Kidney (tissue), 13 donors: ENCODE measurements at regions not wholly inside any gene's neighbourhood (a gene's known extent, or its start where the extent isn't known, plus 50 kb on each side); places are given as distances from the start of the nearest gene placed in this dataset.

Experiments used
- DNase-seq, 5 donors: peaks; one replicate each; pipeline ENCODE4 v3.0.0-alpha.2; 2013 to 2020
- FAIRE-seq: peaks from 2 replicates; lab custom pipeline; 2012; peaks lifted over from hg19 to GRCh38; lab: Jason Lieb, UNC
- H3K27ac ChIP-seq, 2 donors: one replicate each; pipeline ENCODE4 v1.7.0; 2013; ENCODE audit warnings: low read depth in 2 of 2, low read length in 2 of 2, inconsistent platforms in 1 of 2
- H3K27me3 ChIP-seq: one replicate; pipeline ENCODE4 v1.7.1; 2013; ENCODE audit warnings: low read length, inconsistent platforms; ENCODE audit not compliant: control insufficient read depth, insufficient read depth
- H3K36me3 ChIP-seq, 3 donors: one replicate each; pipeline versions ENCODE4 v1.7.0 to v1.7.1; 2013; ENCODE audit warnings: low read length in 3 of 3, control low read depth in 1 of 3, inconsistent platforms in 1 of 3; ENCODE audit not compliant: insufficient read depth in 3 of 3, control insufficient read depth in 2 of 3
- H3K4me1 ChIP-seq, 3 donors: one replicate each; pipeline versions ENCODE4 v1.7.0 to v1.7.1; 2013; ENCODE audit warnings: low read length in 3 of 3, inconsistent platforms in 1 of 3, low read depth in 1 of 3; ENCODE audit not compliant: control insufficient read depth in 2 of 3, insufficient read depth in 2 of 3
- H3K4me3 ChIP-seq, 3 donors: one replicate each; pipeline versions ENCODE4 v1.7.0 to v1.8.1; 2013; ENCODE audit warnings: low read length in 3 of 3, control low read depth in 1 of 3, inconsistent platforms in 1 of 3
- H3K9ac ChIP-seq, 3 donors: one replicate each; pipeline versions ENCODE4 v1.7.0 to v1.7.1; 2013; ENCODE audit warnings: low read length in 3 of 3, control low read depth in 1 of 3, inconsistent platforms in 1 of 3
- H3K9me3 ChIP-seq, 3 donors: one replicate each; pipeline versions ENCODE4 v1.7.0 to v1.7.1; 2013; ENCODE audit warnings: low read length in 3 of 3, control low read depth in 1 of 3, inconsistent platforms in 1 of 3; ENCODE audit not compliant: control insufficient read depth in 2 of 3, insufficient read depth in 1 of 3
- intact Hi-C: fragments of 100-400 bp; cut with DNase I; formaldehyde crosslinking; loops from one replicate; pipeline ENCODE4 v1.11.1; 2022
- TF ChIP-seq, protein P1 (sequence below): IDR thresholded peaks from 3 replicates; pipeline ENCODE4 v1.5.1; 2012; ENCODE audit warnings: mild to moderate bottlenecking, moderate library complexity, borderline replicate concordance; ENCODE audit not compliant: insufficient read depth; ENCODE audit errors: extremely low read depth
- donor health status: control.
- donor health status: control.
- donor health status: control.
- donor health status: control.
- donor health status: control.
- donor health status: DM: yes; HTN: yes; CAD: no.
- donor health status: Normal renal cell carcinoma (clear cell type).

DNA sequence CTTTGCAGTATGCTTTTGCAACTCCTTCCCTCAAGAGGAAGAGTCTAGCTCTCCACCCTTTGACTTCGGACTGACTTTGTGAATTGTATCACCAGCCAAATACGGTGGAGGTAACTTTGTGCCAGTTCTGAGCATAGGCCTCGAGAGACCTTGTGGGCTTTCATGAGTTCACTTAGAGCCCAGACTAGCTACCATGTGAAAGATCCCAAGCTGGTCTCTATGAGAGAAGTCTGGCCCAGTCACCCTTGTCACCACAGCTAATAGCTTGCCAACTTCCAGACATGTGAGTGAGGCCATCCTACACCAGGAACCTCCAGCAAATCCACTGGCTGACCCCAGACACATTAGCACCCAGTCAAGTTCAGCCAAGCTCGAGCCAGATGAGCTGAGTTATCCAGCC is 72.2 kb upstream of the EXOC4 start:
- DNase-seq (no peak), FAIRE-seq (no peak)
- no peak overlapping the region for H3K9ac ChIP-seq
- no peaks in the 10 kb centered on the region for H3K36me3 ChIP-seq
- H3K27me3 ChIP-seq: no peaks in the 10 kb centered on the region
- no peak overlapping the region for H3K27ac ChIP-seq
- H3K4me1 ChIP-seq: no peaks in the 10 kb centered on the region
- H3K9me3 ChIP-seq: no peaks in the 10 kb centered on the region
- intact Hi-C loops: no loop called here
- TF ChIP-seq, protein P1, sequence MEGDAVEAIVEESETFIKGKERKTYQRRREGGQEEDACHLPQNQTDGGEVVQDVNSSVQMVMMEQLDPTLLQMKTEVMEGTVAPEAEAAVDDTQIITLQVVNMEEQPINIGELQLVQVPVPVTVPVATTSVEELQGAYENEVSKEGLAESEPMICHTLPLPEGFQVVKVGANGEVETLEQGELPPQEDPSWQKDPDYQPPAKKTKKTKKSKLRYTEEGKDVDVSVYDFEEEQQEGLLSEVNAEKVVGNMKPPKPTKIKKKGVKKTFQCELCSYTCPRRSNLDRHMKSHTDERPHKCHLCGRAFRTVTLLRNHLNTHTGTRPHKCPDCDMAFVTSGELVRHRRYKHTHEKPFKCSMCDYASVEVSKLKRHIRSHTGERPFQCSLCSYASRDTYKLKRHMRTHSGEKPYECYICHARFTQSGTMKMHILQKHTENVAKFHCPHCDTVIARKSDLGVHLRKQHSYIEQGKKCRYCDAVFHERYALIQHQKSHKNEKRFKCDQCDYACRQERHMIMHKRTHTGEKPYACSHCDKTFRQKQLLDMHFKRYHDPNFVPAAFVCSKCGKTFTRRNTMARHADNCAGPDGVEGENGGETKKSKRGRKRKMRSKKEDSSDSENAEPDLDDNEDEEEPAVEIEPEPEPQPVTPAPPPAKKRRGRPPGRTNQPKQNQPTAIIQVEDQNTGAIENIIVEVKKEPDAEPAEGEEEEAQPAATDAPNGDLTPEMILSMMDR: no peak
- H3K4me3 ChIP-seq: no peak overlapping the region

DNA sequence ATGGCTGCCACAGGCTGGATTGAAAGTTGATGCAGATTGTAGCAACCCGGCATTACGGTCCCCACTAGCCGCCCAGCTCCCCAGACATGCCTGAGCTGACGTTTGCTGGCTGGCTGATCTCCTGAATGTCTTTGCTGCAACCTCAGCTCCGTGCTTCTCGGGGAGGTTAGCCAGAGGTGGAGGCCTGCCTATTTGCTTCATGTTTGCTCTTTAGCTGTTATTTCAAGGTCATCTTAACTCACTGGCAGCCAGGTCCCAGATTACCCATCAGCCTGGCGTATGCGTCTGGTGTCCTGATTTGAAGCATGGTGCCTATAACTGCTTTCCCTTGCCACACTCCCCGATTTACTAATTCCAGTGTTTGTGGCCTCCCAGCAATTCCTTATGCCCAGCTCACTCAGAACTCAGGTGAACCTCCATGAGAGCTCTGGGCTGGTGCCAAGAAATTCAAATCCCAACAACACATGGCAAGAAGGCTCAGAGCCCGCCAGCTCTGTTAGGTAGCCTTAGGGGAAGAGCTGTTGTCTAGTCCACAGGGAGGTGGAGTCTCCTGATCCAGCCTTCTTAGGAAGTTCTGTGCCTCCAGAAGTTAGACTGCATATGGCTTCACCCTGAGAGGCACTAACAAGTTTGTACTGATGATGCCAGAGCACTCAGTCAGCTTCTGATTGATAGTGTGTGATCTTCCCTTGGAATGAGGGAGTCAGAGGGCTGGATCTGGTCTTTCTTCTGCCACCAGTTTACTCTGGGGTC is 69.7 kb upstream of the EXOC4 start:
- no peaks in the 10 kb centered on the region for H3K9me3 ChIP-seq
- H3K27ac ChIP-seq: no peak overlapping the region
- H3K4me3 ChIP-seq: no peak overlapping the region
- intact Hi-C loops: no loop called here
- H3K9ac ChIP-seq: no peak overlapping the region
- TF ChIP-seq, protein P1: no peak
- FAIRE-seq (no peak), DNase-seq (peak in 1 of 5 donors; percentile 25)
- no peaks in the 10 kb centered on the region for H3K4me1 ChIP-seq
- H3K27me3 ChIP-seq: no peaks in the 10 kb centered on the region
- no peaks in the 10 kb centered on the region for H3K36me3 ChIP-seq

DNA sequence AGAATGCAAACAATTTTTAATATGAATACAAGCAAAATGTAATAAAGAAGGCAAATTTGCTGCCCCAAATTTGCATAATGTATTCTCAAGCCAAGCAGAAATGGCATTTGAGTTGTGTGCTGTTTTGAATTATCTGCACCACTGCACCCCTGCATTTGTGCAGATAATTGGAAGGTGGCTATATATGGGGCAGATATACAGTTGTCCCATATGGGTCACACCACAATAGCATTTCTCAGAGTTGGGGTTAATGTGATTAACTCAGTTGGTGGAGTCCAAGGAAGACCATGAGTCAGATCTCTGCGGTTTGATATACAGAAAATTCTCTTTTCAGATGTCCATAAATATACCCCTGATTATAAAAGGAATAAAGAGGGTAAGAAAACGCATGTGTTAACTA is 68.9 kb upstream of the EXOC4 start:
- TF ChIP-seq, protein P1: no peak
- FAIRE-seq (no peak), DNase-seq (no peak)
- H3K27ac ChIP-seq: no peak overlapping the region
- H3K9me3 ChIP-seq: no peaks in the 10 kb centered on the region
- H3K36me3 ChIP-seq: no peaks in the 10 kb centered on the region
- no peak overlapping the region for H3K4me3 ChIP-seq
- no peak overlapping the region for H3K9ac ChIP-seq
- H3K4me1 ChIP-seq: no peaks in the 10 kb centered on the region
- intact Hi-C loops: no loop called here
- H3K27me3 ChIP-seq: no peaks in the 10 kb centered on the region
